Neural progenitor cell (in vitro differentiated cells): ENCODE measurements at regions not wholly inside any gene's neighbourhood (a gene's known extent, or its start where the extent isn't known, plus 50 kb on each side); places are given as distances from the start of the nearest gene placed in this dataset.

Source experiments
- DNase-seq: peaks from one replicate; pipeline ENCODE4 v3.0.0-alpha.2; 2016; ENCODE audit warnings: low spot score
- H2AFZ ChIP-seq: fragments of 200-600 bp; sonication (generic); replicated peaks from 2 replicates; pipeline ENCODE4 v1.6.1; 2016; ENCODE audit warnings: antibody characterized with exemption
- H3F3A ChIP-seq: fragments of 200-600 bp; sonication (generic); 2 replicates; pipeline ENCODE4 v1.6.1; 2016; ENCODE audit warnings: antibody characterized with exemption, low read depth
- H3K27ac ChIP-seq: fragments of 200-600 bp; sonication (generic); 2 replicates; pipeline ENCODE4 v1.5.1; 2016; ENCODE audit warnings: mild to moderate bottlenecking
- H3K27me3 ChIP-seq: fragments of 200-600 bp; sonication (generic); 2 replicates; pipeline ENCODE4 v1.6.1; 2016; ENCODE audit warnings: mild to moderate bottlenecking, moderate library complexity
- H3K36me3 ChIP-seq: fragments of 200-600 bp; sonication (generic); 2 replicates; pipeline ENCODE4 v1.5.1; 2016
- H3K4me1 ChIP-seq: fragments of 200-600 bp; sonication (generic); 2 replicates; pipeline ENCODE4 v1.6.1; 2016; ENCODE audit warnings: mixed run types
- H3K4me2 ChIP-seq: fragments of 200-600 bp; sonication (generic); 2 replicates; pipeline ENCODE4 v1.6.1; 2016
- H3K4me3 ChIP-seq: fragments of 200-600 bp; sonication (generic); 2 replicates; pipeline ENCODE4 v1.5.1; 2016
- H3K79me2 ChIP-seq: fragments of 200-600 bp; sonication (generic); 2 replicates; pipeline ENCODE4 v1.6.1; 2016; ENCODE audit warnings: low read depth
- H3K9ac ChIP-seq: fragments of 200-600 bp; sonication (generic); 2 replicates; pipeline ENCODE4 v1.6.1; 2016
- H3K9me3 ChIP-seq: fragments of 200-600 bp; sonication (generic); 2 replicates; pipeline ENCODE4 v1.5.1; 2016; ENCODE audit warnings: low read depth
- H4K20me1 ChIP-seq: fragments of 200-600 bp; sonication (generic); 2 replicates; pipeline ENCODE4 v1.6.1; 2016; ENCODE audit warnings: low read depth
- H3K27ac Mint-ChIP-seq: 3 replicates; pipeline ENCODE4 v1.8.0; 2021; ENCODE audit warnings: mixed read lengths
- H3K27me3 Mint-ChIP-seq: 2 replicates; pipeline ENCODE4 v1.8.0; 2022; ENCODE audit warnings: low read depth, mild to moderate bottlenecking, inconsistent platforms, moderate library complexity, mixed read lengths; ENCODE audit not compliant: insufficient read depth
- H3K36me3 Mint-ChIP-seq: 3 replicates; pipeline ENCODE4 v1.8.0; 2021; ENCODE audit warnings: mixed read lengths
- H3K4me1 Mint-ChIP-seq: 3 replicates; pipeline ENCODE4 v1.8.0; 2021; ENCODE audit warnings: mixed read lengths
- H3K4me3 Mint-ChIP-seq: 3 replicates; pipeline ENCODE4 v1.8.0; 2021; ENCODE audit warnings: mild to moderate bottlenecking, moderate library complexity, mixed read lengths
- H3K9me3 Mint-ChIP-seq: 3 replicates; pipeline ENCODE4 v1.8.0; 2020; ENCODE audit warnings: mixed read lengths
- EZH2 ChIP-seq: fragments of 200-600 bp; sonication (generic); IDR thresholded peaks from 2 replicates; pipeline ENCODE4 v1.6.1; 2017; ENCODE audit warnings: antibody characterized with exemption, mild to moderate bottlenecking, moderate library complexity
- EZH2phosphoT487 ChIP-seq: fragments of 200-600 bp; sonication (generic); IDR thresholded peaks from 2 replicates; pipeline ENCODE4 v1.6.1; 2017; ENCODE audit warnings: antibody characterized with exemption
- TF ChIP-seq, protein P1 (sequence below): fragments of 200-600 bp; sonication (generic); IDR thresholded peaks from 2 replicates; pipeline ENCODE4 v1.5.1; 2017; ENCODE audit warnings: antibody characterized with exemption, mild to moderate bottlenecking

DNA sequence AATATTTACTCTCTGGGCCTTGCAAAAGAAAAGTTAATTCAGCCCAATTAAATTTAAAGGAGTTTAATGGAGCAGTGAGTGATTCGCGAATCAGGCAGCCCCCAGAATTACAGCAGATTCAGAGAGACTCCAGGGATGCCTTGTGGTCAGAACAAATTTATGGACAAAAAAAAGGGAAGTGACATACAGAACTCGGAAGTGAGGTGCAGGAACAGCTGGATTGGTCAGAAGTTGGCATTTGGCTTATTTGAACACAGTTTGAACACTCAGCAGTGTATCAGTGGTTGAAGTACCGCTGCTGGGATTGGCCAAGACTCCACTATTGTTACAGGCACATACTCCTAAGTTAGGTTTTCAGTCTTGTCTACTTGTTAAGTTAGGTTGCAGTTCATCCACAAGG, 145.0 kb upstream of the GAP43 start:
- peak overlapping the region; percentile 78 for H2AFZ ChIP-seq
- H3K27ac ChIP-seq: no peak overlapping the region
- H3K9ac ChIP-seq: no peak overlapping the region
- H3K4me3 ChIP-seq: no peak overlapping the region
- no peak overlapping the region for H3K4me2 ChIP-seq
- DNase-seq: no peak
- H4K20me1 ChIP-seq: no peaks in the 10 kb centered on the region
- H3K9me3 ChIP-seq: no peaks in the 10 kb centered on the region
- Mint-ChIP-seq H3K27ac (no peak overlapping the region), H3K9me3 (no peaks in the 10 kb centered on the region), H3K27me3 (peaks cover 2% of the 10 kb centered on the region), H3K4me3 (no peak overlapping the region), H3K4me1 (peaks cover 12% of the 10 kb centered on the region), H3K36me3 (no peaks in the 10 kb centered on the region)
- no peaks in the 10 kb centered on the region for H3K36me3 ChIP-seq
- H3F3A ChIP-seq: no peaks in the 10 kb centered on the region
- no peaks in the 10 kb centered on the region for H3K79me2 ChIP-seq
- H3K4me1 ChIP-seq: peaks cover 9% of the 10 kb centered on the region
- no peaks in the 10 kb centered on the region for H3K27me3 ChIP-seq
- TF ChIP-seq, protein P1, sequence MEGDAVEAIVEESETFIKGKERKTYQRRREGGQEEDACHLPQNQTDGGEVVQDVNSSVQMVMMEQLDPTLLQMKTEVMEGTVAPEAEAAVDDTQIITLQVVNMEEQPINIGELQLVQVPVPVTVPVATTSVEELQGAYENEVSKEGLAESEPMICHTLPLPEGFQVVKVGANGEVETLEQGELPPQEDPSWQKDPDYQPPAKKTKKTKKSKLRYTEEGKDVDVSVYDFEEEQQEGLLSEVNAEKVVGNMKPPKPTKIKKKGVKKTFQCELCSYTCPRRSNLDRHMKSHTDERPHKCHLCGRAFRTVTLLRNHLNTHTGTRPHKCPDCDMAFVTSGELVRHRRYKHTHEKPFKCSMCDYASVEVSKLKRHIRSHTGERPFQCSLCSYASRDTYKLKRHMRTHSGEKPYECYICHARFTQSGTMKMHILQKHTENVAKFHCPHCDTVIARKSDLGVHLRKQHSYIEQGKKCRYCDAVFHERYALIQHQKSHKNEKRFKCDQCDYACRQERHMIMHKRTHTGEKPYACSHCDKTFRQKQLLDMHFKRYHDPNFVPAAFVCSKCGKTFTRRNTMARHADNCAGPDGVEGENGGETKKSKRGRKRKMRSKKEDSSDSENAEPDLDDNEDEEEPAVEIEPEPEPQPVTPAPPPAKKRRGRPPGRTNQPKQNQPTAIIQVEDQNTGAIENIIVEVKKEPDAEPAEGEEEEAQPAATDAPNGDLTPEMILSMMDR: no peak
- no peak for TF ChIP-seq EZH2

DNA sequence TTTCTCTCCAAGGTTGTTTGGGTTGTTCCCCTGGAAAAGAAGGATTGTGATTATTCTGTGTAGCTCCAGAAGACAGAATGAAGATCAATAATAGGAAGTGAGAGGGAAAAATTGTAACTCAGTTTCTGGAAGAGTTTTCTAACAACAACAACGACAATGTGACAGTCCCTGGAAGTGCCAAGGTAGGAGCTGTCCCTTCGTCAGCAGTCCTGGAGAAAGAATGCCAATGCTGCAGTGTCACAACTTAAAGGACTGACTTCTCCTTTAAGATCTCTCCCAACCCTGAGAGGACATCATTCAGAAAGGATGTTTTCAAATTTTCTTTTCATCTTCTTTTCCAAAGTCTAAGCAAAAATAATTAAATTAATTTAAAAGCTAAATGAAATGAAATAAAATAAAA, 136.4 kb upstream of the GAP43 start:
- Mint-ChIP-seq H3K4me1 (peaks cover 9% of the 10 kb centered on the region), H3K36me3 (no peaks in the 10 kb centered on the region), H3K4me3 (no peak overlapping the region), H3K27me3 (no peaks in the 10 kb centered on the region), H3K9me3 (no peaks in the 10 kb centered on the region), H3K27ac (no peak overlapping the region)
- TF ChIP-seq, protein P1: no peak
- TF ChIP-seq EZH2phosphoT487 (no peak), EZH2 (no peak)
- no peak overlapping the region for H2AFZ ChIP-seq
- H3K4me3 ChIP-seq: no peak overlapping the region
- no peak overlapping the region for H3K27ac ChIP-seq
- H3K4me2 ChIP-seq: no peak overlapping the region
- DNase-seq: no peak
- H4K20me1 ChIP-seq: no peaks in the 10 kb centered on the region
- no peaks in the 10 kb centered on the region for H3K79me2 ChIP-seq
- no peaks in the 10 kb centered on the region for H3F3A ChIP-seq
- no peaks in the 10 kb centered on the region for H3K9me3 ChIP-seq
- H3K9ac ChIP-seq: no peak overlapping the region
- H3K36me3 ChIP-seq: no peaks in the 10 kb centered on the region
- H3K27me3 ChIP-seq: no peaks in the 10 kb centered on the region
- no peaks in the 10 kb centered on the region for H3K4me1 ChIP-seq

DNA sequence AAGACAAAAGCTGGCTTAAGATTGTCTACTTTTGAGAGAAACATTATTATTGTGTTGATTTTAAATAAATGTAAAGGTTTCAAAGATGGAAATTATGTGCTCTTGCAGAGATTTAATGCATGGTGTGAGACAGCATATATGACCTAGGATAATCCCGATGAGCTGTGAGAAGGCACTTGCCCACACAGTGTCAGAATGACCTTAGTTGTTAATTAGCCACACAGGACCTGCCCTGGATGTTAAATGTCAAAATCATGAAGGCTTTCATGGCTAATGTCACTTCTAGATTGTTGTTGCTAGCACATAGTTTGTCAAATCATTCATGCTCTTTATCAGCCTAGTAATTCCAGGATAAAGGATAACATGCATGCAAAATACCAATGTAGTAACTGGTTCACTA, 135.3 kb upstream of the GAP43 start:
- Histone ChIP-seq H3K27ac (no peak overlapping the region), H3K36me3 (no peaks in the 10 kb centered on the region), H3K79me2 (no peaks in the 10 kb centered on the region), H4K20me1 (no peaks in the 10 kb centered on the region), H3K27me3 (no peaks in the 10 kb centered on the region), H3F3A (no peaks in the 10 kb centered on the region), H3K9ac (no peak overlapping the region), H2AFZ (no peak overlapping the region), H3K9me3 (no peaks in the 10 kb centered on the region), H3K4me1 (no peaks in the 10 kb centered on the region), H3K4me3 (no peak overlapping the region), H3K4me2 (no peak overlapping the region)
- H3K9me3 Mint-ChIP-seq: no peaks in the 10 kb centered on the region
- H3K4me3 Mint-ChIP-seq: no peak overlapping the region
- DNase-seq: no peak
- peaks cover 9% of the 10 kb centered on the region for H3K4me1 Mint-ChIP-seq
- TF ChIP-seq EZH2phosphoT487: no peak
- no peak for TF ChIP-seq EZH2
- TF ChIP-seq, protein P1: no peak
- no peaks in the 10 kb centered on the region for H3K27me3 Mint-ChIP-seq
- H3K36me3 Mint-ChIP-seq: no peaks in the 10 kb centered on the region
- no peak overlapping the region for H3K27ac Mint-ChIP-seq

DNA sequence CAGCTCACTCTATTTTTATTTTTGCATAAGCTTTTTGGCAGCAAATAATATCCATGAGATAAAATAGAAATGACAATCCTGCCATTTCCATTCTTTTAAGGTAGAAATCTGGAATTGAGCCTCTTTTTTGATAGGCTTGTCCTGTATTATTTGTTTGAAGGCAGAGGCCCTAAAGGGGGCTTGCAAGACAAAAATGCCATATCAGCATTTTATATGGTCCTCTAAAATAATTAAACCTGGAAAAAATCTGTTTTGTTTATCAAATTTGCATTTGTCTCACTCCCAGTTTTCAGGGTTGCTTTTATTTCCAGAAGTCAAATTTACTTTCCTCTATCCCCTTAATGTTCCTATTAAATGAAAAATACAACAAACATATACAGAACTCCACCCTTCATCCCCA, 134.9 kb upstream of the GAP43 start:
- no peaks in the 10 kb centered on the region for H3K36me3 Mint-ChIP-seq
- Histone ChIP-seq H3K4me1 (no peaks in the 10 kb centered on the region), H3K79me2 (no peaks in the 10 kb centered on the region), H3K4me3 (no peak overlapping the region), H3K4me2 (no peak overlapping the region), H3K36me3 (no peaks in the 10 kb centered on the region), H3K27me3 (no peaks in the 10 kb centered on the region), H3K27ac (no peak overlapping the region), H4K20me1 (no peaks in the 10 kb centered on the region), H3K9me3 (no peaks in the 10 kb centered on the region), H3F3A (no peaks in the 10 kb centered on the region), H2AFZ (no peak overlapping the region), H3K9ac (no peak overlapping the region)
- H3K4me3 Mint-ChIP-seq: no peak overlapping the region
- H3K4me1 Mint-ChIP-seq: peaks cover 9% of the 10 kb centered on the region
- TF ChIP-seq EZH2 (no peak), EZH2phosphoT487 (no peak)
- TF ChIP-seq, protein P1: no peak
- no peak overlapping the region for H3K27ac Mint-ChIP-seq
- no peaks in the 10 kb centered on the region for H3K9me3 Mint-ChIP-seq
- no peak for DNase-seq
- H3K27me3 Mint-ChIP-seq: no peaks in the 10 kb centered on the region
